ENCODE measurements at regions not wholly inside any gene's neighbourhood (a gene's known extent, or its start where the extent isn't known, plus 50 kb on each side); places are given as distances from the start of the nearest gene placed in this dataset.

- TF ChIP-seq ATF3 (CRISPR knock-in tag; conservative IDR thresholded peaks at IDR 0.05) = no peak
- no peak for TF ChIP-seq ZBTB21 (CRISPR knock-in tag; IDR thresholded peaks at IDR 0.05; ENCODE audit: borderline replicate concordance)
- TF ChIP-seq USF1 (CRISPR knock-in tag; IDR thresholded peaks at IDR 0.05) = no peak
- TF ChIP-seq, protein P1, sequence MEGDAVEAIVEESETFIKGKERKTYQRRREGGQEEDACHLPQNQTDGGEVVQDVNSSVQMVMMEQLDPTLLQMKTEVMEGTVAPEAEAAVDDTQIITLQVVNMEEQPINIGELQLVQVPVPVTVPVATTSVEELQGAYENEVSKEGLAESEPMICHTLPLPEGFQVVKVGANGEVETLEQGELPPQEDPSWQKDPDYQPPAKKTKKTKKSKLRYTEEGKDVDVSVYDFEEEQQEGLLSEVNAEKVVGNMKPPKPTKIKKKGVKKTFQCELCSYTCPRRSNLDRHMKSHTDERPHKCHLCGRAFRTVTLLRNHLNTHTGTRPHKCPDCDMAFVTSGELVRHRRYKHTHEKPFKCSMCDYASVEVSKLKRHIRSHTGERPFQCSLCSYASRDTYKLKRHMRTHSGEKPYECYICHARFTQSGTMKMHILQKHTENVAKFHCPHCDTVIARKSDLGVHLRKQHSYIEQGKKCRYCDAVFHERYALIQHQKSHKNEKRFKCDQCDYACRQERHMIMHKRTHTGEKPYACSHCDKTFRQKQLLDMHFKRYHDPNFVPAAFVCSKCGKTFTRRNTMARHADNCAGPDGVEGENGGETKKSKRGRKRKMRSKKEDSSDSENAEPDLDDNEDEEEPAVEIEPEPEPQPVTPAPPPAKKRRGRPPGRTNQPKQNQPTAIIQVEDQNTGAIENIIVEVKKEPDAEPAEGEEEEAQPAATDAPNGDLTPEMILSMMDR (IDR thresholded peaks at IDR 0.05) = no peak
- TF ChIP-seq, protein P2, sequence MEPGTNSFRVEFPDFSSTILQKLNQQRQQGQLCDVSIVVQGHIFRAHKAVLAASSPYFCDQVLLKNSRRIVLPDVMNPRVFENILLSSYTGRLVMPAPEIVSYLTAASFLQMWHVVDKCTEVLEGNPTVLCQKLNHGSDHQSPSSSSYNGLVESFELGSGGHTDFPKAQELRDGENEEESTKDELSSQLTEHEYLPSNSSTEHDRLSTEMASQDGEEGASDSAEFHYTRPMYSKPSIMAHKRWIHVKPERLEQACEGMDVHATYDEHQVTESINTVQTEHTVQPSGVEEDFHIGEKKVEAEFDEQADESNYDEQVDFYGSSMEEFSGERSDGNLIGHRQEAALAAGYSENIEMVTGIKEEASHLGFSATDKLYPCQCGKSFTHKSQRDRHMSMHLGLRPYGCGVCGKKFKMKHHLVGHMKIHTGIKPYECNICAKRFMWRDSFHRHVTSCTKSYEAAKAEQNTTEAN (CRISPR knock-in tag; IDR thresholded peaks at IDR 0.05) = no peak
- TF ChIP-seq CBFB (CRISPR knock-in tag; IDR thresholded peaks at IDR 0.05; ENCODE audit: low read depth) = no peak
These were observed 181.4 kb upstream of the SMIM23 start for GRCh38 chr5:171604195-171604594.

Data from WTC11 (cell line).